ENCODE measurements at regions not wholly inside any gene's neighbourhood (a gene's known extent, or its start where the extent isn't known, plus 50 kb on each side); places are given as distances from the start of the nearest gene placed in this dataset.

DNA sequence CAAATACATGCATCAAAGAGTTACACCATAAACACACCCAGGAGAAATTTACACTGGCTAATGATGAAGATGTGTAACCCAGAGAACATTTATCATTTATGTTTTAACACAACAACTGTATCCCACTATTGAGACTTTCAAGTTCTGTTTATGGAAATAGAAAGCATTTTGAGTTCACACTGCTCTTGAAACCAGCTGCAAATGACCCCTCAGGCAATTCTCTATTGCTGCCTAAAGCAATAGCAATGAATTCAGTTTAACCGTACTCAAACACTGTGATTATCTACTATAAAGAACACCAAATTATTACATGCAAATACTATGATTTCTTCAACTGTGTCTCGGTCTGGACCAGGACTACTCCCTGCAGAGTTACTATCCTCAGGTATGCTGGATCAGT is 452.7 kb upstream of the NRXN1 start:
- ATAC-seq (no peak), FAIRE-seq (no peak), DNase-seq (ENCODE audit: low read depth, low spot score) (no peak)
- no peak overlapping the region for H2AFZ ChIP-seq (ENCODE audit: control insufficient read depth, low read depth, low read length)
- ChIA-PET RAD21 (ENCODE audit: unreplicated experiment) (no interaction called here), SMC1A (ENCODE audit: uncharacterized antibody, unreplicated experiment) (no interaction called here), POLR2A (no interaction called here), CTCF (no interaction called here)
- no peak overlapping the region for H3K27ac ChIP-seq (ENCODE audit: control insufficient read depth, insufficient read depth)
- TF ChIP-seq, protein P1, sequence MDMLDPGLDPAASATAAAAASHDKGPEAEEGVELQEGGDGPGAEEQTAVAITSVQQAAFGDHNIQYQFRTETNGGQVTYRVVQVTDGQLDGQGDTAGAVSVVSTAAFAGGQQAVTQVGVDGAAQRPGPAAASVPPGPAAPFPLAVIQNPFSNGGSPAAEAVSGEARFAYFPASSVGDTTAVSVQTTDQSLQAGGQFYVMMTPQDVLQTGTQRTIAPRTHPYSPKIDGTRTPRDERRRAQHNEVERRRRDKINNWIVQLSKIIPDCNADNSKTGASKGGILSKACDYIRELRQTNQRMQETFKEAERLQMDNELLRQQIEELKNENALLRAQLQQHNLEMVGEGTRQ (IDR thresholded peaks at IDR 0.05; ENCODE audit: borderline replicate concordance, low read depth, low read length), result no peak
- TF ChIP-seq EP300 (IDR thresholded peaks at IDR 0.05; ENCODE audit: borderline replicate concordance in 1 of 2, control insufficient read depth in 1 of 2, low read depth in 2 of 2, low read length in 2 of 2), result no peak
- TF ChIP-seq NFXL1 (IDR thresholded peaks at IDR 0.05; ENCODE audit: borderline replicate concordance), result no peak
- no peak for TF ChIP-seq CTCF (IDR thresholded peaks at IDR 0.05 in 2 of 3, conservative IDR thresholded peaks at IDR 0.05 in 1 of 3; ENCODE audit: control insufficient read depth in 2 of 3, extremely low read depth in 1 of 3, insufficient read depth in 1 of 3, low read depth in 3 of 3, low read length in 3 of 3)
- no peak for TF ChIP-seq FOS (IDR thresholded peaks at IDR 0.05; ENCODE audit: borderline replicate concordance, extremely low read depth, insufficient read length)
- no peaks in the 10 kb centered on the region for H3K27me3 ChIP-seq (replicated peaks in 1 of 2; ENCODE audit: control insufficient read depth in 2 of 2, insufficient read depth in 2 of 2, low read length in 1 of 2)
- BruUV-seq (replicated peaks), result no TSS peak
- no peaks in the 10 kb centered on the region for H4K20me1 ChIP-seq (ENCODE audit: control insufficient read depth, insufficient read depth)
- no peak overlapping the region for H3K4me2 ChIP-seq (ENCODE audit: control insufficient read depth, insufficient read depth)
- in situ Hi-C loops (cut with MboI), result no loop called here
- H3K79me2 ChIP-seq (ENCODE audit: control insufficient read depth, insufficient read depth, low read length), result no peaks in the 10 kb centered on the region
- 45% methylated on average over 2 of the region's 2 CpGs for WGBS (ENCODE audit: insufficient coverage, insufficient replicate concordance, low lambda C conversion rate, missing lambda C conversion rate)
- no peak overlapping the region for H3K4me3 ChIP-seq
- no peaks in the 10 kb centered on the region for H3K9me3 ChIP-seq (replicated peaks; ENCODE audit: control insufficient read depth, insufficient read depth, low read length)
- no peak overlapping the region for H3K9ac ChIP-seq (ENCODE audit: control insufficient read depth, insufficient read depth, low read length)
- no peaks in the 10 kb centered on the region for H3K36me3 ChIP-seq (ENCODE audit: control insufficient read depth in 2 of 2, insufficient read depth in 2 of 2, low read length in 1 of 2)
- H3K4me1 ChIP-seq (ENCODE audit: control insufficient read depth, insufficient read depth, low read length), result no peaks in the 10 kb centered on the region
- intact Hi-C loops (cut with micrococcal nuclease; ENCODE audit: unreplicated experiment), result no loop called here
